ENCODE measurements at regions not wholly inside any gene's neighbourhood (a gene's known extent, or its start where the extent isn't known, plus 50 kb on each side); places are given as distances from the start of the nearest gene placed in this dataset.
A peak's percentile ranks its signal among the peaks of the same experiment; 100 is the strongest.
"Not testable (repeated sequence)": the region's sequence is repeated elsewhere in the genome, so short reads cannot be mapped to it uniquely, and the experiment has no call there.

- DNase-seq, result no peak
These were observed 1144.3 kb downstream of the RAPGEF2 start for GRCh38 chr4:160247091-160247656.

GRCh38 chr4:160251522-160252170, 1148.8 kb downstream of the RAPGEF2 start:
- no peak for DNase-seq

- DNase-seq, result no peak
These were observed 1154.4 kb downstream of the RAPGEF2 start for GRCh38 chr4:160257318-160257717.

- DNase-seq, result no peak
These were observed 1162.1 kb downstream of the RAPGEF2 start for GRCh38 chr4:160265014-160265413.

- no peak for DNase-seq
These were observed 1163.0 kb downstream of the RAPGEF2 start for GRCh38 chr4:160265836-160266235.

- no peak for DNase-seq
These were observed 1174.0 kb downstream of the RAPGEF2 start for GRCh38 chr4:160276785-160277325.

GRCh38 chr4:160283081-160283480, 1180.2 kb downstream of the RAPGEF2 start:
- no peak for DNase-seq

GRCh38 chr4:160284516-160284915, 1181.6 kb downstream of the RAPGEF2 start:
- no peak for DNase-seq

- no peak for DNase-seq
These were observed 1183.2 kb downstream of the RAPGEF2 start for GRCh38 chr4:160286051-160286450.

GRCh38 chr4:160296476-160296875, 1193.6 kb downstream of the RAPGEF2 start:
- no peak for DNase-seq

- no peak for DNase-seq
These were observed 1196.3 kb downstream of the RAPGEF2 start for GRCh38 chr4:160299177-160299576.

- no peak for DNase-seq
These were observed 1196.7 kb downstream of the RAPGEF2 start for GRCh38 chr4:160299608-160300007.

GRCh38 chr4:160316036-160316435, 1213.2 kb downstream of the RAPGEF2 start:
- no peak for DNase-seq

- no peak for DNase-seq
These were observed 1215.8 kb downstream of the RAPGEF2 start for GRCh38 chr4:160318567-160319220.

- DNase-seq, result no peak
These were observed 1216.5 kb downstream of the RAPGEF2 start for GRCh38 chr4:160319221-160319867.

GRCh38 chr4:160319868-160320260, 1217.0 kb downstream of the RAPGEF2 start:
- no peak for DNase-seq

GRCh38 chr4:160326110-160326509, 1223.2 kb downstream of the RAPGEF2 start:
- no peak for DNase-seq

- DNase-seq, result no peak
These were observed 1244.3 kb downstream of the RAPGEF2 start for GRCh38 chr4:160347197-160347596.

- DNase-seq, result no peak
These were observed 1248.1 kb downstream of the RAPGEF2 start for GRCh38 chr4:160350944-160351343.

- peak; percentile 73 to 80 for DNase-seq
These were observed 1249.8 kb downstream of the RAPGEF2 start for GRCh38 chr4:160352637-160353036.

GRCh38 chr4:160353548-160353947, 1250.7 kb downstream of the RAPGEF2 start:
- DNase-seq, result no peak

GRCh38 chr4:160362478-160362877, 1259.6 kb downstream of the RAPGEF2 start:
- DNase-seq, result no peak

GRCh38 chr4:160364217-160364616, 1261.3 kb downstream of the RAPGEF2 start:
- no peak for DNase-seq

GRCh38 chr4:160364665-160365064, 1261.8 kb downstream of the RAPGEF2 start:
- DNase-seq, result not testable (repeated sequence)
